ENCODE measurements at regions not wholly inside any gene's neighbourhood (a gene's known extent, or its start where the extent isn't known, plus 50 kb on each side); places are given as distances from the start of the nearest gene placed in this dataset.

DNA sequence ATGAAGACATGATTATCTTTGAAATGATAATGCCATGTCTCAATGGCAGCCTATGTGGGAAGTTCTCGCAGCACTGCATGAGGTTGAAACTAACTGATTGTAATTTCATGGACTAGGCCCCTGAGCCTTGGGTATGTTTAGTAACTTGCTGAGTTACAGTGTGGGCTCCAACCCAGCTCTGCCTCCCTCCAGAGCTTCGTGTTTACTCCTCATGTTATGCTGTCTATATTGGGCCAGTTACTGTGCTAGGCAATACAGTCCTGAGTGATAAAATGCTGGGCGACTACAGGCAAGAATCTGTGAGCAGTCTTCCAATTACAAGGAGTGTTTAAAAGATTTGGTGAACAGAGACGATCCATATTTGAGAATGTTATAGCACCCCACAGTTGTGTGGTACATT, 530.1 kb upstream of the CDH2 start:
- ChIA-PET CTCF (ENCODE audit: partially characterized antibody) (interaction anchor here (0.9 to 1.1 kb wide), 2 partner anchors 8 to 121 kb away, joined by 3 read pairs; no protein-coding TSS in a partner anchor), POLR2A (ENCODE audit: partially characterized antibody) (no interaction called here)
- no peak overlapping the region for H4K91ac ChIP-seq (replicated peaks; ENCODE audit: insufficient read length, low read length)
- 0 out of 2 replicates have a peak overlapping the region, but pooled peaks have one; percentile 17 for H2AFZ ChIP-seq (ENCODE audit: low read length)
- H2BK15ac ChIP-seq (ENCODE audit: low read length), result no peak overlapping the region
- no peaks in the 10 kb centered on the region for H4K20me1 ChIP-seq (replicated peaks in 1 of 2; ENCODE audit: control insufficient read depth in 1 of 2, insufficient read depth in 2 of 2, low read length in 2 of 2)
- no peaks in the 10 kb centered on the region for H3K79me1 ChIP-seq (ENCODE audit: low read depth, low read length)
- H3K27me3 ChIP-seq (replicated peaks in 1 of 4; ENCODE audit: control insufficient read depth in 3 of 4, extremely low read depth in 1 of 4, insufficient read depth in 3 of 4, low read length in 3 of 4), result no peaks in the 10 kb centered on the region
- H3K14ac ChIP-seq (ENCODE audit: insufficient read length), result no peak overlapping the region
- no peak overlapping the region for H2BK5ac ChIP-seq (ENCODE audit: low read depth, low read length)
- H2AK5ac ChIP-seq (ENCODE audit: low read depth, low read length), result no peak overlapping the region
- no peaks in the 10 kb centered on the region; the same call in 1 of the 2 replicates for H3K23me2 ChIP-seq (ENCODE audit: low read depth, low read length)
- no peak overlapping the region for H3K27ac ChIP-seq (ENCODE audit: low read depth, low read length)
- no peak overlapping the region for H4K5ac ChIP-seq (ENCODE audit: insufficient read length, low read depth, low read length)
- no peak overlapping the region for H4K8ac ChIP-seq (ENCODE audit: extremely low read depth, insufficient read depth, low read length)
- no peak overlapping the region for H3K4ac ChIP-seq (replicated peaks; ENCODE audit: insufficient read length, low read depth, low read length)
- WGBS, 2 experiments (ENCODE audit: extremely low coverage in 1 of 2, insufficient coverage in 1 of 2, insufficient read length in 1 of 2, insufficient replicate concordance in 2 of 2, low coverage in 1 of 2, low lambda C conversion rate in 2 of 2, missing lambda C conversion rate in 1 of 2), result 85% methylated on average over 4 of the region's 4 CpGs; no CpG with 5 or more reads in 1 of the 2 experiments
- no peak overlapping the region for H2BK12ac ChIP-seq (ENCODE audit: low read depth, low read length)
- no peaks in the 10 kb centered on the region for H3K9me3 ChIP-seq (ENCODE audit: insufficient read depth in 2 of 2, low read depth in 1 of 2, low read length in 1 of 2)
- H3K4me2 ChIP-seq (ENCODE audit: insufficient read depth in 1 of 2, low read depth in 2 of 2, low read length in 2 of 2), result no peak overlapping the region
- H3K4me1 ChIP-seq (replicated peaks in 1 of 4; ENCODE audit: control insufficient read depth in 3 of 4, insufficient read depth in 4 of 4, low read length in 3 of 4), result peaks cover 0 to 6% (median 4%) of the 10 kb centered on the region in 4 experiments; a peak in 3 of 7 replicates
- no peaks in the 10 kb centered on the region for H3K79me2 ChIP-seq (ENCODE audit: control insufficient read depth in 1 of 2, insufficient read depth in 2 of 2, low read length in 2 of 2)
- DNase-seq (ENCODE audit: low read depth in 1 of 2, low spot score in 2 of 2) (no peak), FAIRE-seq (no peak)
- H3K56ac ChIP-seq (replicated peaks; ENCODE audit: insufficient read length, low read depth, low read length), result no peak overlapping the region
- H2BK120ac ChIP-seq (replicated peaks; ENCODE audit: low read depth, low read length), result no peak overlapping the region
- H3K23ac ChIP-seq (ENCODE audit: insufficient read length), result no peak overlapping the region
- H3K9ac ChIP-seq (replicated peaks in 1 of 4; ENCODE audit: extremely low read depth in 1 of 4, low read depth in 3 of 4, low read length in 3 of 4), result no peak overlapping the region
- no peaks in the 10 kb centered on the region for H3K36me3 ChIP-seq (ENCODE audit: control insufficient read depth in 2 of 4, insufficient read depth in 4 of 4, low read length in 3 of 4)
- no peak overlapping the region for H2BK20ac ChIP-seq (ENCODE audit: low read length)
- H3K4me3 ChIP-seq (ENCODE audit: extremely low read depth in 1 of 4, insufficient read depth in 2 of 4, low read depth in 3 of 4, low read length in 4 of 4), result no peak overlapping the region
- H3K18ac ChIP-seq (ENCODE audit: extremely low read depth, low read length), result no peak overlapping the region
- TF ChIP-seq SP4 (IDR thresholded peaks at IDR 0.05; ENCODE audit: low read length) (no peak), SUZ12 (IDR thresholded peaks at IDR 0.05; ENCODE audit: low read length) (no peak), CTBP2 (IDR thresholded peaks at IDR 0.05; ENCODE audit: borderline replicate concordance, insufficient read depth, insufficient read length, low read length) (no peak), BRCA1 (IDR thresholded peaks at IDR 0.05; ENCODE audit: low read depth, low read length) (no peak), RAD21 (IDR thresholded peaks at IDR 0.05 in 1 of 2, conservative IDR thresholded peaks at IDR 0.05 in 1 of 2; ENCODE audit: low read depth in 2 of 2, low read length in 2 of 2) (no peak), RXRA (IDR thresholded peaks at IDR 0.05; ENCODE audit: insufficient read depth, low read depth, low read length) (no peak), POU5F1 (IDR thresholded peaks at IDR 0.05; ENCODE audit: low read depth, low read length) (no peak), TAF7 (optimal IDR thresholded peaks at IDR 0.05; ENCODE audit: borderline replicate concordance, low read depth, low read length) (no peak), SP2 (IDR thresholded peaks at IDR 0.05; ENCODE audit: low read length) (no peak), TEAD4 (IDR thresholded peaks at IDR 0.05; ENCODE audit: low read depth, low read length) (no peak), ZNF274 (IDR thresholded peaks at IDR 0.05; ENCODE audit: borderline replicate concordance, extremely low read depth, low read length) (no peak), NRF1 (IDR thresholded peaks at IDR 0.05; ENCODE audit: low read depth, low read length) (no peak)
- TF ChIP-seq, protein P1, sequence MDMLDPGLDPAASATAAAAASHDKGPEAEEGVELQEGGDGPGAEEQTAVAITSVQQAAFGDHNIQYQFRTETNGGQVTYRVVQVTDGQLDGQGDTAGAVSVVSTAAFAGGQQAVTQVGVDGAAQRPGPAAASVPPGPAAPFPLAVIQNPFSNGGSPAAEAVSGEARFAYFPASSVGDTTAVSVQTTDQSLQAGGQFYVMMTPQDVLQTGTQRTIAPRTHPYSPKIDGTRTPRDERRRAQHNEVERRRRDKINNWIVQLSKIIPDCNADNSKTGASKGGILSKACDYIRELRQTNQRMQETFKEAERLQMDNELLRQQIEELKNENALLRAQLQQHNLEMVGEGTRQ (IDR thresholded peaks at IDR 0.05; ENCODE audit: low read length), result no peak
- TF ChIP-seq, protein P2, sequence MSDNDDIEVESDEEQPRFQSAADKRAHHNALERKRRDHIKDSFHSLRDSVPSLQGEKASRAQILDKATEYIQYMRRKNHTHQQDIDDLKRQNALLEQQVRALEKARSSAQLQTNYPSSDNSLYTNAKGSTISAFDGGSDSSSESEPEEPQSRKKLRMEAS (IDR thresholded peaks at IDR 0.05), result no peak
